Skin epidermis (tissue), 12 donors: ENCODE measurements at regions not wholly inside any gene's neighbourhood (a gene's known extent, or its start where the extent isn't known, plus 50 kb on each side); places are given as distances from the start of the nearest gene placed in this dataset.

Experiments used
- H3K27ac ChIP-seq, 21 experiments: fragments of 200-600 bp; sonication (generic) in 11 of 21; one replicate each; pipeline ENCODE4 v1.5.0; 2020; ENCODE audit warnings: mild to moderate bottlenecking in 3 of 21, inconsistent platforms in 2 of 21, moderate library complexity in 2 of 21
- H3K4me3 ChIP-seq, 7 experiments: fragments of 200-600 bp; sonication (generic) in 2 of 7; one replicate each; pipeline ENCODE4 v1.5.0; 2020; ENCODE audit warnings: inconsistent platforms in 2 of 7, mild to moderate bottlenecking in 2 of 7, moderate library complexity in 1 of 7

- no peak overlapping the region for H3K27ac ChIP-seq
- no peak overlapping the region for H3K4me3 ChIP-seq
Measured at GRCh38 chr19:30118760-30119159, 176.7 kb downstream of the URI1 start.

GRCh38 chr19:30119180-30119908 lies 177.3 kb downstream of the URI1 start:
- Histone ChIP-seq H3K4me3 (no peak overlapping the region), H3K27ac (no peak overlapping the region)

- Histone ChIP-seq H3K4me3 (no peak overlapping the region), H3K27ac (no peak overlapping the region)
Measured at GRCh38 chr19:30120860-30121484, 178.9 kb downstream of the URI1 start.

GRCh38 chr19:30122431-30122830 lies 180.4 kb downstream of the URI1 start:
- Histone ChIP-seq H3K4me3 (no peak overlapping the region), H3K27ac (no peak overlapping the region)

GRCh38 chr19:30123119-30123518 lies 181.1 kb downstream of the URI1 start:
- H3K4me3 ChIP-seq: no peak overlapping the region

GRCh38 chr19:30123611-30124010 lies 181.6 kb downstream of the URI1 start:
- H3K4me3 ChIP-seq: no peak overlapping the region
- H3K27ac ChIP-seq: no peak overlapping the region

More at GRCh38 chr19:30123119-30123518, 181.1 kb downstream of the URI1 start:
- no peak overlapping the region for H3K27ac ChIP-seq

GRCh38 chr19:30128211-30128610 lies 186.2 kb downstream of the URI1 start:
- Histone ChIP-seq H3K4me3 (no peak overlapping the region), H3K27ac (no peak overlapping the region)

- Histone ChIP-seq H3K27ac (no peak overlapping the region), H3K4me3 (no peak overlapping the region)
Measured at GRCh38 chr19:30130356-30131122, 188.5 kb downstream of the URI1 start.

GRCh38 chr19:30131246-30131645 lies 189.2 kb downstream of the URI1 start:
- no peak overlapping the region for H3K4me3 ChIP-seq

GRCh38 chr19:30131722-30132291 lies 189.8 kb downstream of the URI1 start:
- no peak overlapping the region for H3K4me3 ChIP-seq

More at GRCh38 chr19:30131246-30131645, 189.2 kb downstream of the URI1 start:
- no peak overlapping the region for H3K27ac ChIP-seq

GRCh38 chr19:30132343-30133075 lies 190.5 kb downstream of the URI1 start:
- H3K27ac ChIP-seq: no peak overlapping the region
- no peak overlapping the region for H3K4me3 ChIP-seq

More at GRCh38 chr19:30131722-30132291, 189.8 kb downstream of the URI1 start:
- H3K27ac ChIP-seq: no peak overlapping the region

GRCh38 chr19:30133803-30134202 lies 191.8 kb downstream of the URI1 start:
- Histone ChIP-seq H3K4me3 (no peak overlapping the region), H3K27ac (no peak overlapping the region)

GRCh38 chr19:30135093-30135757 lies 193.2 kb downstream of the URI1 start:
- Histone ChIP-seq H3K27ac (no peak overlapping the region), H3K4me3 (no peak overlapping the region)

GRCh38 chr19:30135797-30136196 lies 193.8 kb downstream of the URI1 start:
- H3K27ac ChIP-seq: no peak overlapping the region
- no peak overlapping the region for H3K4me3 ChIP-seq

GRCh38 chr19:30136611-30137195 lies 194.7 kb downstream of the URI1 start:
- Histone ChIP-seq H3K27ac (no peak overlapping the region), H3K4me3 (no peak overlapping the region)

- no peak overlapping the region for H3K4me3 ChIP-seq
- no peak overlapping the region for H3K27ac ChIP-seq
Measured at GRCh38 chr19:30137747-30138146, 195.7 kb downstream of the URI1 start.

- no peak overlapping the region for H3K4me3 ChIP-seq
- H3K27ac ChIP-seq: no peak overlapping the region
Measured at GRCh38 chr19:30144242-30144758, 202.3 kb downstream of the URI1 start.

GRCh38 chr19:30144802-30145201 lies 202.8 kb downstream of the URI1 start:
- no peak overlapping the region for H3K4me3 ChIP-seq
- H3K27ac ChIP-seq: no peak overlapping the region

GRCh38 chr19:30145467-30145866 lies 203.4 kb downstream of the URI1 start:
- H3K27ac ChIP-seq: no peak overlapping the region
- H3K4me3 ChIP-seq: no peak overlapping the region
